COLO668 (cell line): ENCODE measurements at regions not wholly inside any gene's neighbourhood (a gene's known extent, or its start where the extent isn't known, plus 50 kb on each side); places are given as distances from the start of the nearest gene placed in this dataset.

ENCODE experiments used
- DNase-seq: peaks from one replicate; lab custom pipeline; 2025; ENCODE audit not compliant: unreplicated experiment; lab: John Stamatoyannopoulos, UW

DNA sequence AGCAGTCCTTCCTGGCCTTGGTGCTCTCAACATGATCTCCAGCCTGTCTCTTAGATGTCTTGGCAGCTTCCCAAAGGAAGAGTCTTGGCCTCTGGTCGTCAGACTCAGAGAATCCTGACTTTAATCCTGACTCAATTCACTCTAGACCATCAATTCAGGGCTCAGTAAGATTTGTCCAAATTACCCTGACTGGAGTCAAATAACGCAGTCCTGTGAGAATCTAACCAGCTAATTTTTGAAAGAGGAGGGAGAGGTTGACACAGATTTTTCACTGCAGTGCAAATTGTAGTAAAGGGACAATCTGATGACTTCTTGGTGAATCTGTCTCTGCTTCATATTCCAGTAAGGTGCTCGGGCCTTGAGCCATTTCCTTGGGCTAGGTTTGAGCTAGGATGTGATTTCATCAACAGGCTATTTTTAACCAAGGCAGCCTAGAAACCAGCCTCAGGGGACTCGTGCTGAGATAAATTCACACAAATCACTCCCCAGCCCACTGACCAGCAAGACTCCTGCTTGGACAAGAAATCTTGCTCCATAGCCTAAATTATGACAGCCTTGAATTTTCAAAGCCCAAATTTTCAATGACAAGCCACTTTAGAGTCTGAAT is 257.4 kb downstream of the ENC1 start:
- no peak for DNase-seq

DNA sequence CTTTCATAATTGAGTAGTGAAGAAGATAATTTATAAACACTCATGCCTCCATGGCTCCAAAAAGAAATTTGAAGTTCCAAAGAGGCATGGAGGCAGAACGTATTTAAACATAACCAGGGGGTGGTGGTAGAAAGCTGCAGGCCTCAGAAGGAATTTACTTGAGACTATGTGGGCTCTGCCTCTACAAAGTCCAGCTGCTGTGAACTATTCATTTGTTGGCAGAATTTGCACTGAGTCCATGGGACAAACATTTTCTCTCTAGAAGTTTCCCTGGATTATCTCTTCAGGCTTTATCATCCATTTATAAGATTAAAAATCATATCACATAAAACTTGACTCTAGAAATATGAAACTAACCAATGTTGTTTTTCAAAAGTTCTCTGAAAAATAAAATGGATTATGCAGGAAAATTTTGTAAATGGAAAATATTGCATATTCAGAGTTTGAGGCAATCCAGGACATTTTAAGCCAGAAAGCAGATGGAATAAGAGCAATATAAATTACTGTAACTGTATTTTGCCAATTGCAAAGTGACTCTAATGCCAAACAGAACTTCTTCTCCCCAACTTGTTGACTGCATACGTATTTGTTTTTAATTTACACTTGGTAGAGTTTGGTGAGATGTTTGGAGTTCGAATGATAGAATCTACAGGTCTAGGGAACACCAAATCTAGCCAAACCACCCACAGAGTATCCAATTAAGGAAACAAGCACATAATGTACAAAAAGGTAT is 258.2 kb downstream of the ENC1 start:
- DNase-seq, result no peak

DNA sequence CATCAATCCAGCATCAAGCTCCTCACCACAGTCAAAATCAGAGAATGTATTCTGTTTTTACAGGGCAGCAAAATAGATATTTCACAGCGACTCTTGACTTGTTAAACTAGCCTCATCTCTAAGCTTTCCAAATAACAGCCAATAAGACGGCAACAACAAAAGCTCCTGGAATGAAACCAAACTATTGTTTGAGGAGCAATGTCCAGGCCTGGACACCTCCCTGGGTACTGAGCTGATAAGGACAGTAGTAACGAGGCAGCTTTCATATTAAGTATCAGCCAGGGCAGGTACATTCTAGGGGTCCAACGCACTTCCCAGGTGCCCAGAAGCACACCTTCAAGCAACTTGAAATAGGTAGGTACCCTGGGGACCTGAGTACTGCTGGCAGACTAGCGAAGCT is 260.3 kb downstream of the ENC1 start:
- DNase-seq, result no peak

DNA sequence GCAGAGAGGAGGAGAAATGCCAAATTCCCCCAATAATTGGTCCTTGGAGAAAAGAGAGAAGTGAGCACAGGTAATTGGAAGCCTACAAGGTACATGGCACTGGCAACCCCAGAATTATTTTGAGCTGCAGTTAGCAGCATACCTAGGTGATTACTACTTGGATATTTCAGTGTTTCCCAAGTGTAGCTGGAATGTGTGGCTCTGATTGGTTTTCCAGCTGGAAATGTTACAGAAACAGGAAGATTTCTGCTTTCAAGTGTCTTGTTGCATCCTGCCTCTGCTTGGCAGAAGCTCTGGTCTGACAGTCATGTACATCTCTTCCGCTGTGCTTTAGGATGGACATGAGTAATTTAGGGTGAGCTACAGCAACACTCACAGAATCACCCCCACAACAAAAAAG is 262.1 kb downstream of the ENC1 start:
- DNase-seq, result no peak

DNA sequence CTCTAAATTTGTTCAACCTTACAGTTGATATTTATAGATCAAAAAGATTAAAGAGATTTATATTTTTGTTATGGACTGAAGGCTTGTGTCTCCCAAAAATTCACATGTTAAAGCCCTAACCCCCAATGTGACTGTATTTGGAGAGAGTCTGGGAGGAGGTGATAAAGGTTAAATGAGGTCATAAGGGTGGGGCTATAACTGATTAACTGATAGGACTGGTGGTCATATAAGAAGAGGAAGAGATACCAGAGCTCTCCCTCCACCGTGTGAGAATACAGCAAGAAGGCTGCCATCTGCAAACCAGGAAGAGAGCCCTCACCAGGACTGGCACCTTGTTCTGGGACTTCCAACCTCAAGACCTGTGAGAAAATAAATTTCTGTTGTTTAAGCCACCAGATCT is 264.3 kb downstream of the ENC1 start:
- no peak for DNase-seq

DNA sequence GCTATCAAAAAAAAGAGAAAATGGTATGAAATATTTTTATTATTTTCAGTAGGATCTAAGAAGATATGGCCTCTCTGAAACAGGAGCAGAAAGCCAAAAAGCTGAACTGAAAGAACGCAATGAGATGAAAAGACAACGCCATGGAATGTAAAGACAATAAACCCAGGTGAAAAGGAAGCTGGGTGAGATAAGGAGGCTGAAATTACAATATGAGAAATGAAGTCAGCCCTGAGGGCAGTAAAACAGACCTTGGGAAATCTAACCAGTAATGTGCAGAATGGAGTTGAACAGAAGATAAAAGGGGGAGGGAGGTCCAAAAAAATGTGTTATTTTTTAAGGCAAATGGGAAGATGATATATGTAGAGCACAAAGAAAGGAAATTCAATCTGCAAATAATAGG is 265.3 kb downstream of the ENC1 start:
- no peak for DNase-seq

DNA sequence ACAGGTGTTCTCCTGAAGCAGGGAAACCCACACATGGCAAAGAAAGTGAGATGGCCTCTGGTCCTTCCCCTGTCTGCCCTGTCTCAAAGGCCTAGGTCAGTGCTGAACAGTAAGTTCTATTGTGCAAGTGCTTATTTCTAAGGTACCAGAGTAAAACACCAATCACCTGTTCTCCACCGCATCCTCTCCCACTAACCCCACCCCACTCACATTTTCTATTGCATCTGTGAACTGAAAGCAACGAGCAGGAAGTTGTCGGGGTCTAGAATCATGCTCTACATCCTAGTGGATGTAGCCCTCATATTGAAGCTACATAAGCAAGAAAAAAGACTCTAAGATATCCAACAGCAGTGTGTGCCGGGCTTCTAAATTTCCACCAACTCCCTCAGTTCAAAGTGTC is 265.9 kb downstream of the ENC1 start:
- DNase-seq, result no peak

DNA sequence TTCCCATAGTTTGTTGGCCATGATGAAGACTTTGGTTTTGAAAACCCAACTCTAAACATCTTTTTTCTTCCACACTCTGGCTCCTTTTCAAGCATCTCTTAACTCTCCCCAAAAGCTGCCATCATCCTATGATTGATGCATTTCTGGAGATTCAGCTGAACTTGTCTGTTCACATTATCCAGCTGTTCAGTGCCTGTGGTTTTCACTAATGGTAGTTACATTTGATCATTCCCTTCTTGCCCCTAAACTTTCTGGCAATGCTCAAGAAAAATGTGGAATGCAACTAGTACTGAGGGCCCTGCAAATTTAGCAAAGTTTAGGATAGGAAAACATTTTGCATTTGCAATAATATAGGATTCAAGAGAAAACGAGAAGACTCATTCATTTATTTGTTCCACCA is 267.5 kb downstream of the ENC1 start:
- no peak for DNase-seq

DNA sequence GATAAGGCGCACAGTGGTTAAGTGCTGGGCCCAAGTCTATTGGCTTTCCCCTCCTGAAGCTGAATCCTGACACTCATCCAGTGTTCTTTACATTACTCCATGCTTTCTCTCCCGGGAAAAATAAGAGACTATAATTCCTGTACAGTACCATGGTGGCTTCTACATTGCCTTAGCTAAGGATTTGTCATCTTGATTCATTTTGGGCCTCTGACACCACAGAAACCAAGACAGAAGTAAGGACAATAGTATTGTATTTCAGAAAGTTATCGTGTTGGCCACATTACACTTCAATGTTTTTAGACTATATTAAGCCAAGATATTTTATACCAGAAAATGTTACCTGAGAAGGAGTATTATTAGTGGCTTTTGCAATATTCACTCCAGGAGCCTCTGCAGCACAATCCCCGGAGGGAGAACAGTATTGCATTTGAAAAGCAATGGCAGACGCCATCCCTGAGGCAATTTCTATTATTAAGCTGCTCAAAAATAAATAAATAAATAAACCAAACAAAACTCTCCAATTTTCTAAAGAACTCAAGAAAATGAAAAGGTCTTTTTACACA is 267.9 kb downstream of the ENC1 start:
- DNase-seq, result no peak

DNA sequence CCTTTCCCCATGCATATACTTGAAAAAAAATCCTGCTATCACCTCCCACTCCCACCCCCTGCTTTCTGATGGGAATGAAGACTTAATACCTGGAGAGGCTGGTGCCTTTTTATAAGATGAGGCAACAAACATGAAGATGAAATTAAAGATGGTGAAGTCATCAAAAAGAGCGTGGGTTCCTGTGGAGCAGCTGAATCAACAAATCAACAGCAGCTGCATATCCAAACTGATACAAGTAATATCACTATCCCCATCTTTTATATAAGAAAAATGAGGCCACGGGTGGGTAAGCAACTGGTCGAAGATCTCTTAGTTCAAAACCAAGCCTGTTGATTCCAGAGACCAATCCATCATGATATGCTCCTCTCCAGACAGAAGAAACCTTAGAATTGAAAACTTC is 268.5 kb downstream of the ENC1 start:
- no peak for DNase-seq

DNA sequence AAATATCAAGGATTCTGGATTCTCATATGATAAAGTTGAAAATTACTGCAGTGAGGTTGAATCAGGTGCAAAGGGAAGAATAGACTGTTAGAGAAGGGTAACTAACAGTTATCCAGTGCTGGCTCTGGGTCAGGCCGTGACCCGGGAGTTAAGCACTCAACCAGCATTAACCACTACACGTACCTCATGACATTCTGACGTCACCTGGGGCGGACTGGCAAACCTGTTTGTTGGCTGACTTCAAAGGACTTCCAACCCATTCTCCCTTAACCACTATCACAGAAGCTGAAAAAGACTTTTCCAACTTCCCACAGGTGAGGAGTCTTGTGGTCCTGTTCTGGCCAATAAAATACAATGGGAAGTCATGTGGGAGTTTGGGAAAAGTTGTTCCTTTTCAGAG is 268.9 kb downstream of the ENC1 start:
- DNase-seq, result no peak

DNA sequence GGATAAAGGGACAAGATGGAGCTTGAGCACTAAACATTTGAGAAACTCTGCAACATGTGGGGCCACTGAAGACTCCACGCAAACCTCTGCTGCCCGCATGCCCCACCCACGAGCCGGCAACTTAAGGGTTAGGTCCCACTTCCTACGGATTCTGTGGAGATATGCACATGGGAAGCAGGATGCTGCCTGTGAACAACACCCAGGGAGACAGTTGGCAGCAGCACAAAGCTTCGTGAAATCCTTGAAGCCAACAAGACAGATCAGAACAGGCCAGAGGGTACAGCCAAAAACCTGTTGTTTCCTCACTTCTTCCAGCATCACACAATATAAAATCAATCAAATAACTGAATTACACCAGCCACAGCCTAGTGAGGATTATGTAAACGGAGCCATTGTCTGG is 270.4 kb downstream of the ENC1 start:
- no peak for DNase-seq

DNA sequence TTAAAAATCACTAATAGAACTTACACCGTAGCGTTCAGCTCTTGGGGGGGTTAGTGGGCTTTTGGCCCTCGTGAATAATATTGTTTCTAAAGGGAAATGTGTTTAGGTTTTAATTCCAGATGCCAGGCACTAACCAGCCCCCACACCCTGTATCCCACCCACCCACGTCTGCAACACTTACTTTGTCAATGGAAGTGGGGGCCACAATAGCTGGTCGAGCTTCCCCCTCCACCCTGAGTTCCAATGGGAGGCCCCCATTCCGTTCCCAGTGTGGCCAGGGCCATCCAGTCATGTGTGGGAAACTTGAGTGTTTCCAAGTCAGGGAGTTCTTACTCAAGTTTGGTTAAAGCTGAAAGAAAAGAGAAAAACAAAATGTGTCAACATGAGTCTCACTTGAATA is 271.4 kb downstream of the ENC1 start:
- DNase-seq, result no peak

DNA sequence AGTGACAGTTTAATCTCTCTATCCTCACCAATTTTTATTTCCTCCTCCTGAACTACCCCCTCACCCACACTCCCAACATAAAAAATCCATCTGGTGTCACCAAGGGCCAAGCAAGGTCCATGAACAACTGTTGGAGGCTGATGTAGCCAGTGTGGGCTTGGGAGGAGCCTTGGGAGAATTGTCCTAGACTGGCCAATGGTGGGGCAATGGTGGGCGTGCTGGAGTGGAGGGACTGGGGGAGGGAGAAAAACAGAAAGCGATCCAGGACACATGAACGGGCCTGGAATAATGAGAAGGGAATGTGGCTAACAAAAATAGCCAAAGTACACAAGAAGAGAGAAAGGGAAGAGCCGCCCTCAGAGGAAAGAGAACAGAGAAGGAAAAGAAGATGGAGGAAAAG is 272.6 kb downstream of the ENC1 start:
- DNase-seq, result no peak

DNA sequence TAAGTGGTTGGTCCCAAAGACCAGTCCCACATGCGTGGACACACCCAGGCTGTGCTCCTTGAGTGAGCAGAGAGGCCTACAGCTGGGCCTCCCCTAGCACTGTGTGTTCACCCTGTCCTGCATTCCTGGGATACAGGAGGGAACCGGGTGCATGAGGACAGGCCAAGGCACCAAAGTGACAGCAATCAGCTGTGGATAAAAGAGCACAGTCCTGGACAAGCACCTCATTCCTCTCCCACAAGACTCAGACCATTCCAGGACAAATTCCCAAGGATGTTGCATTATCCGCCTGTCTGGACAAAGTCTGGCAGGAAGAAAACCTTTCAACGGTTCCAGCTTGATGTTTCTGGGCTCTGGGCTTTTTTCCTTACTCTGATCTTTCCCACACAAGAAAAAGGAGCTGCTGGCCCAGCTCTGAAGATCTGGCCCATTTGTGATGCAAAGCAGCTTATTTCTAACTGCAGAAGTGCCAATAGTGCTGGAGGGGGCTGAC is 273.2 kb downstream of the ENC1 start:
- DNase-seq, result no peak

DNA sequence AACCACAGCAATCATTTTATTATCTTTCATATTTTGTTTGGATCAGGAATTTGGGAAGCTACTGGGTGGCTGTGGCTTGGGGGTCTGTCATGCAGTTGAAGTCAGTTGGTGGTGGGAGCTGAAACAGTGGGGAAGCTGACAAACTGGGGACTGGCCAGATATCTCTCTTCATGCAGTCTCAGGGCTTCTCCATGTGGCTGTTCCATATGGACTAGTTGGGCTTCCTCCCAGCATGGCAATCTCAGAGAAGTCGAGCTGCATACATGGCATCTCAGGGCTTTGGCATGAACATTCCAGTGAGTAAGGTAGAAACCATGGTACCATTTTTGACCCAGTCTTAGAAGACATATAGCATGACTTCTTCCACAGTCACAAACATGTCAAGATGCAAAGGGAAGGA is 274.8 kb downstream of the ENC1 start:
- no peak for DNase-seq

DNA sequence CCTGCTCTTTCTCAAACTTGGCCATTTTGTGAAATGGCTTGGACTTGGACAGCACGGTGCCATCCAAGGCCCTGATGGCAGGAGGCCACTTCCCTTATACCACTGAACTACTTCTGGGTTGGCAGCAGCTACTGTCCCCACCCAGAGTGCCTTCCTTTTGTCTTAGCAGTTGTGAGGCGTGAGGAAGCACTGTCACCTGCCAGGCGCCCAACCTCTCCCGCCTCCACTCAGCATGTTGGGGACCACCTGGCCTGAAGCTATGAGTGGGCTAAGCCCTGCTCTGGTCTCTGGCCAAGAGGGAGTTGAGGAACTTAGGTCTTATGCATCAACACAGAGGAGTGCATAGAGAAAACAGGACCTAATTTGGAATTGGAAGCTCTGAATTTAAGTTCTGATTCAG is 276.0 kb downstream of the ENC1 start:
- DNase-seq, result no peak

DNA sequence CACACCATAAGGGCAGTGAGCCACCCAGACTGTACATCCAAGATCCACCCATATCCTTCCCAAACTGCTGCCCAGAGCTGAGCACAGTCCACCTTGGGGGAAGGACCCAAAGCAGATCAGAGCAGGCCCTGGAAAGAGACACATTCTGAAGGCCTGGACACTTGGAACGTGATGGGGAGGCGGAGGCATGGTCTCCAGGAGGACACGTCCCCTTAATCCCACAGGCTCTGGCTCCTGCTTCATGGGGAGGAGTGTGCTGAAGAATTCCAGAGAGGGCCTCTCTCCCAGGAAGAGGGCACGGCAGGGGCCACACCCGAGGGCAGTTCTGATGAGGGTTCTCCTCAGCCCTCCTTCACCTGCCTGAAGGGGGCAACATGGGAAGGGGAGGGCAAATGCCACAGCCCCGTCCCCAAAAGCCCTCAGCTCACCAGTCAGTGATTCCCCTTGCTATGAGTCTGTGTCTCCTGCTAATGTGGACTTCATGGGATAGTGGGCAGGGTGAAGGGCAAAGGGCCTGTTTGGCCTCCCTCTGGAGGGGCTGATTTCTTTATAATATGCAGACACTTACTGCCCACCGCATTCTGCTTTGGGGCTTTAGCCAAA is 276.8 kb downstream of the ENC1 start:
- DNase-seq, result no peak

DNA sequence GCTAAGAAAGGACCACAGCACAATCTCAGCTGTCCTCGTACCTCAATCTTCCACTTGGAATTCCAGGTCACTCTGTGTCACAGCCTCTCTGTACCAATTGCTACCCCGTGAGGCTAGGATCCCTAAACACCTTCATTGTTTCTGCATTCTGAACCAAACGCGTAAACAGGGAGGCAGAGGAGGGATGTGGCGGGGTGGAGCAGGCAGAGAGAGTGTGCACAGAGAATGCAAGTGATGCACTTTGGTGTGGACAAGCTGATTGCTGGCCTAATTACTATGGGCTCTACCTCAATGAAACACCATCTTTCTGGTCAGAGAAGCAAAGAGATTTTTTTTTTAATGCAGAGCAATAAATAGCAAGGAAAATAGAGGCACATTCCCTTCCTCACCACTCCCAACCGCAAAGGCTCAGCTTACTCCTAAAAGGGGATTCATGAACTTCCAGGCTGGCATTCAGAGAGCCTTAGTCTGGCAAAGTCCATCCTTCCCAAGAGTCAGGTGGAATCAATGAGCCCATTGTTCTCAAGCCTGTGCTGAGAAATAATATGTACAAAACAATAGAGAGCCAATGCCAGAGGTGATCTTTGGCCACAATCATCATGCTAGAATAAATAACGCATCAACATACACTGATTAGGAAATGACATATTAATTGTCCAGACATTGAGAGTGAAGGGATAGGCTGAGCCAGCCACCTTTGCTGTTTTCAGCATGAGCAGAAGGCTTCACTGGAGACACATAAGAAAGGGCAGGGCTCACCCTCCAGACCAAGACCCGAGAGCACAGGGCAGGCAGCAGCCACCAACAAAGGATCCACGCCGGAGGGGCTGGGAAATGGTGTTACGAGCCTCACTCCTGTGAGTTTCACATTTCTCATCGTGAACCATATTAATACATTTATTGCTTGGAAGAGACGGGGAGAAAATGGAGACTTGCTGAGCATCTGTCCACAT is 278.8 kb downstream of the ENC1 start:
- no peak for DNase-seq

DNA sequence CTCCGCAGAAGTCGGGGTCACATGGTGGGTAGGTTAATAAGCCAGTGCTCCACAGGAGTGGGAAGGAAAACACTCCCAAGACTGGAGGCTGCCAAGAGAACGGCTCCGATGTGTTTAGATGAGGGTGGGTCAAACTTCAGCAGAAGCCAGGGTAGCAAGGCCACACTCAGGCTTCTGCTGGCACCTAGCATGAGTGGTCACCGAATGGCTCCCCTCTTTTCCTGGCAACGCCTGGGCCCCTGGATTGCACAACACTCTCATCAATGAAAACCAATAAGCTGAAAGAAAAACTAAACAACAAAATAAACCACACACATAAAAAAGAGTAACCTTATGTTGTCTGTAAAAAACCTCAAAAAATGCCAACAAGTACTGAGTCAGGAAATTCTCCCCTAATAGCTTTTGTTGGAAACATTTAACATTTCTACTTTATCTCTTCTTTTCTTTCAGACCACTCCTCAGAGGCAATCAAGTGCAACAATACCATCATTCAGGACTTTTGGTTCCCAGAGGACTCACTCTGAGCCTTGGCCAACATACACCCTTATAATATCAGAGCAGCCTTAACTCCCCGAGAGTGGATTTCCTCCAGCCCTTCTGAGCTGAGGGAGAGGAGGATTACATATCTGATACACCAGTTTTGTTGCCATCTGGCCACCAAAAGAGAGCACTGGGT is 279.9 kb downstream of the ENC1 start:
- DNase-seq, result no peak

DNA sequence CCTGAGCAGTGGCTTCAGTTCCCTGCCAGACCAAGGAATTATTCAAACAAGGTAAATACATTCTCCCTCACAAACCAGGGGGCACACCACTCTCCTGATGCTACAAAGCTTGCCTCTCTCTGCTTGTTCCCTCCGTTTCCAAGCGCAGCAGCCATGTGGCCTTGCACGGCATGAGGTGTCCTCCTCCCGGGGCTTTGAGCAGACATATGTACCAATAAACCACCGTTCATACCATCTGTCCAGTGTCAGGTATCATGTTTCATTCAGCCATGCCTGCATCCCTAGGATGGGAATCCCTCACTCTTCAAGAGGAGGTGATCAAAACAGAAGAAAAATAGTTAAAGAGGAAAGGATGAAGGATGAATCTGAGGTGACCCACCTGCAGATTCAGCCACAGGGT is 282.7 kb downstream of the ENC1 start:
- peak; percentile 42 for DNase-seq
